Cardiac fibroblast (primary cell): ENCODE measurements at regions not wholly inside any gene's neighbourhood (a gene's known extent, or its start where the extent isn't known, plus 50 kb on each side); places are given as distances from the start of the nearest gene placed in this dataset.

Experiments
- DNase-seq, 2 donors: peaks; one replicate each; pipeline versions ENCODE4 v3.0.0 to v3.0.0-alpha.2; 2010; ENCODE audit warnings: low read depth in 2 of 2
- H3K4me3 ChIP-seq, 2 donors: replicated peaks in 1 of 2; 1 replicate in 1 of 2; 2 replicates in 1 of 2; pipeline ENCODE4 v1.5.1; 2011; ENCODE audit warnings: low read depth in 2 of 2, low read length in 2 of 2, mild to moderate bottlenecking in 2 of 2, moderate library complexity in 1 of 2
- CTCF ChIP-seq: IDR thresholded peaks from one replicate; pipeline ENCODE4 v1.5.1; 2011; ENCODE audit warnings: low read depth, mild to moderate bottlenecking, low read length, inconsistent platforms

DNA sequence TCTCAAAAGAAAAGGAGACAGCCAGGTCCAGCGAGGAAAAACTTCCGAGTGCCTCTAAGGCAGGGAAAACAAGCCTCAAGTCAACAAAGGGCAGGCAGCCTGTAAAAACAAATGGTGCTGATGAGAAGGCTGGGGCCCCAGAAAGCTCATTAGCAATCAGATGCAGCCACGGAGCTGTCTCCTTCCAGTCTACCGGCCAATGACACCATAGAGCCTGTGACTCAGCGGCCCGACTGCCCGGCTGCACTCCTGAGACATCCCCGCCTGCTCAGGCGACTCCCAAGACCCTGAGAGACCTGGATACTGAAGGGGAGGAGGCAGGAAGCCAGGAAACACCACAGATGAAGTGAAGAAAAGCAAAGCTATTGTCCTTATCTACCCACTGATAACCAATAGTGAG lies 120.1 kb upstream of the HDDC2 start:
- DNase-seq, result peak; percentile 14 to 55
- TF ChIP-seq CTCF, result no peak

DNA sequence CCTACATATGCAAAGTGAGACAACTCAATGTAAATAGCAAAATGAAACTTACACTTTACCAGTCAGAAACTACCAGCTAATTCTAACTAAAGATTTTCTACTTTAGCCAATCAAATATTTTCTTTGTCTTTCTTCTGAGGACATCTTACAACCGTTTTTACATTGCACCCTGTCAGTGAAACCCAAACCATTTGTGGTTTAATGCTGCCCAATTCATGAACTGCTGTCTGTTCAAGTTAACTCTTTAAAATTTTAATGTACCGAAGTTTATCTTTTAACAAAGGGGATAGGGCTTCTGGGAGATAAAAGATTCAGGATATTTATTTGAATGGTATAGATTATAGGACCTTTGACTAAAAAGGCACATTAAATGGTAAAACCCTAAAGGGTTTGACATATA lies 121.3 kb upstream of the HDDC2 start:
- DNase-seq, result no peak
- no peak overlapping the region for H3K4me3 ChIP-seq
- no peak for TF ChIP-seq CTCF

More for the DNA sequence above, 120.1 kb upstream of the HDDC2 start:
- no peak overlapping the region for H3K4me3 ChIP-seq

DNA sequence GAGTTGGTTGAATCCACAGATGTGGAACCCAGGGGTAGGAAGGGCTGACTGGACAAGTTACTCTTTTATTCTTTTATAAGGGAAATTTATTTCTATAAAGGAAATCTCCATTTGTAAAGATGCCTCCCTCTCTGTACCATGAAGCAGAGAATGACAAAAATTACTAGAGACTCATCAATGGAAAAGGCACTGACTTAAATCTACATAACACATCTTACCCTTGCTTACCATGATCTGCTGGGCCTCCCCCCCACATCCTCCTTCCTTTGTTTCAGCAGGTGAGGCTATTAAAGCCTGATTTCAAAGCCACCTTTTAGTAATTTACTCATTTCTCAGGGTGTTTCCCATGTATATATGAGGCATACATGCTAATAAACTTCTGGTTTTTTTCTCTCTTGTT lies 130.2 kb upstream of the HDDC2 start:
- no peak for TF ChIP-seq CTCF
- H3K4me3 ChIP-seq, result no peak overlapping the region
- DNase-seq, result no peak

DNA sequence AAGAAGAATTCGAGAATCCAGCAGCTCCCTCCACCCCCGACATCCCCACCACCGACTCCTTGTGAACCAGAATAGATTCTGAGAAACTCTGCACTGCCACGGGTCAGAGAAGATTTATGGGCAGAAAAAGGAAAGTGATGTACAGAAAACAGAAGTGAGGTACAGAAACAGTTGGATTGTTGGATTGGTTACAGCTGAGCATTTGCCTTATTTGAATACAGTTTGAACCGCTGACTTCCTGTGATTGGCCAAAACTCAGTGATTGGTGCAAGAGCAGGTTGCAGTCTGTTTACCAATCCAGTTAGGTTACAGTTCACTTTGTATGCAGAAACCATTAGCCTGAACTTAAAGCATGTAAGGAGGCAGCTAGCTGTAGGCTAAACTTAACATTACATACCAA lies 131.2 kb upstream of the HDDC2 start:
- DNase-seq, result no peak
- no peak overlapping the region for H3K4me3 ChIP-seq
- no peak for TF ChIP-seq CTCF

- TF ChIP-seq CTCF, result no peak
- no peak for DNase-seq
- no peak overlapping the region for H3K4me3 ChIP-seq
These were observed 133.0 kb upstream of the HDDC2 start for GRCh38 chr6:125434760-125435159.

DNA sequence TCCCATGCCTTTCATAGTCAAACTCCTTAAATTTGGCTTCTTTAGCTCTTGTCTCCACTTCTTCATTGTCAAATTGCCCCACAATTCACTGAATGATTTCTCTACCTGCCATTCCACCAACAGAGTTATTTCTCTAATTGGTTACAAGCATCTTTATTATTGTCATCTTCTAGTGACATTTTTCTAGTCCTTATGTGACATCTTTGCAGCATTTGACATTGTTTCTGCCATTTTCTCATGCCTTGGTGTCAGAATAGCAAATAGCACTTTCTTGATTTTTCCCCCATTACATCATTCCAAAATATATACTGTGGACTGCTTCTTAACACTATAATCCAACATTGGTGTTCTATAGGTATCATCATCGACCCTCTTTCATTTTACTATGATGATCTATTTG lies 137.7 kb upstream of the HDDC2 start:
- TF ChIP-seq CTCF, result no peak
- H3K4me3 ChIP-seq, result no peak overlapping the region
- DNase-seq, result no peak

GRCh38 chr6:125444006-125444923 lies 142.5 kb upstream of the HDDC2 start:
- no peak overlapping the region for H3K4me3 ChIP-seq
- peak; percentile 7 to 18 for DNase-seq
- no peak for TF ChIP-seq CTCF
